GM10248 (cell line): ENCODE measurements at regions not wholly inside any gene's neighbourhood (a gene's known extent, or its start where the extent isn't known, plus 50 kb on each side); places are given as distances from the start of the nearest gene placed in this dataset.

Experiments used
- CTCF ChIA-PET: fragments of 300-600 bp; sonication (Branson Sonifier 250); formaldehyde crosslinking; extraction: SDS; loops from one replicate; lab custom pipeline; 2021; ENCODE audit warnings: antibody characterized with exemption; lab: Yijun Ruan, JAX
- POLR2A ChIA-PET: fragments of 350-650 bp; sonication (Branson Sonifier 250); formaldehyde crosslinking; extraction: SDS; loops from one replicate; lab custom pipeline; 2020; ENCODE audit warnings: antibody characterized with exemption; lab: Yijun Ruan, JAX
- DNase-seq: peaks from one replicate; pipeline ENCODE4 v3.0.0; 2012; ENCODE audit errors: extremely low spot score
- TF ChIP-seq, protein P1 (sequence below): IDR thresholded peaks from 2 replicates; pipeline ENCODE4 v1.5.1; 2012; ENCODE audit warnings: mild to moderate bottlenecking, low read depth; ENCODE audit errors: extremely low read depth, missing control alignments, control extremely low read depth

DNA sequence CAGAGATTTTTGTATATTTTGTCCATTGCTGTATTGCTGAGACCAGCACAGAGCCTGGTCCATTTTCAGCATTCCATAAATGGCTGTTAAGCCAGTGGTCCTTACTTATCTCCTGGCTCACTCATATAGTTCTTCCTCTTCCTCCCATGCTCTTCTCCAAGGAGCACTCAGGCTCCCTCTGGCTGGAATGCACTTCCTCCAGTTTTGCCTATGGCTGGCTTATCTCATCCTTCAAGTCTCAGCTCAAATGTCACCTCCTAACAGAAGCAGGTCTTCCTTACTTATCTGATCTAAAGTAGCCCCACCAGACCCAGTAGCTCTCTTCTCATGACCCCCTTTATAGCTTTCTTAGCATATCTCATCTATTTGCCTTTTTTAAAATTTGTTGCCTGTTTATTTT is 146.9 kb downstream of the SLC30A10 start:
- TF ChIP-seq, protein P1, sequence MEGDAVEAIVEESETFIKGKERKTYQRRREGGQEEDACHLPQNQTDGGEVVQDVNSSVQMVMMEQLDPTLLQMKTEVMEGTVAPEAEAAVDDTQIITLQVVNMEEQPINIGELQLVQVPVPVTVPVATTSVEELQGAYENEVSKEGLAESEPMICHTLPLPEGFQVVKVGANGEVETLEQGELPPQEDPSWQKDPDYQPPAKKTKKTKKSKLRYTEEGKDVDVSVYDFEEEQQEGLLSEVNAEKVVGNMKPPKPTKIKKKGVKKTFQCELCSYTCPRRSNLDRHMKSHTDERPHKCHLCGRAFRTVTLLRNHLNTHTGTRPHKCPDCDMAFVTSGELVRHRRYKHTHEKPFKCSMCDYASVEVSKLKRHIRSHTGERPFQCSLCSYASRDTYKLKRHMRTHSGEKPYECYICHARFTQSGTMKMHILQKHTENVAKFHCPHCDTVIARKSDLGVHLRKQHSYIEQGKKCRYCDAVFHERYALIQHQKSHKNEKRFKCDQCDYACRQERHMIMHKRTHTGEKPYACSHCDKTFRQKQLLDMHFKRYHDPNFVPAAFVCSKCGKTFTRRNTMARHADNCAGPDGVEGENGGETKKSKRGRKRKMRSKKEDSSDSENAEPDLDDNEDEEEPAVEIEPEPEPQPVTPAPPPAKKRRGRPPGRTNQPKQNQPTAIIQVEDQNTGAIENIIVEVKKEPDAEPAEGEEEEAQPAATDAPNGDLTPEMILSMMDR, result no peak
- POLR2A ChIA-PET, result no interaction called here
- DNase-seq, result no peak
- CTCF ChIA-PET, result no interaction called here

GRCh38 chr1:219778793-219779369 is 149.5 kb downstream of the SLC30A10 start:
- ChIA-PET CTCF (no interaction called here), POLR2A (no interaction called here)
- no peak for DNase-seq
- TF ChIP-seq, protein P1, result no peak

DNA sequence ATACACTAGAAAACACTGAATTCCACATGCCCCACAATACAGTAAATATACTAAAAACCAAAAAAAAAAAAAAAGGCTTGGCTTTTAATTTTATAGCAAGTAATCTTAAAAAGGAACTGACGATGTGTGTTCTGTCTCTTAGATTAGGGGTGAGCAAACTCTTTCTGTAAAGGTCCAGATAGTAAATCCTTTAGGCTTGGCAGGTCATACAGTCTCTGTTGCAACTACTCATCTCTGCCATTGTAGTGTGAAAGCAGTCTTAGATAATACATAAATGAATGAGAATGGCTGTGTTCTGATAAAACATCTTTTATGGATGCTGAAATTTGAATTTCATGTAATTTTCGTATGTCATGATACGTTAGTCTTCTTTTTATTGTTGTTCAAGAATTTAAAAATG is 150.2 kb downstream of the SLC30A10 start:
- TF ChIP-seq, protein P1, result no peak
- DNase-seq, result no peak
- ChIA-PET CTCF (no interaction called here), POLR2A (no interaction called here)

DNA sequence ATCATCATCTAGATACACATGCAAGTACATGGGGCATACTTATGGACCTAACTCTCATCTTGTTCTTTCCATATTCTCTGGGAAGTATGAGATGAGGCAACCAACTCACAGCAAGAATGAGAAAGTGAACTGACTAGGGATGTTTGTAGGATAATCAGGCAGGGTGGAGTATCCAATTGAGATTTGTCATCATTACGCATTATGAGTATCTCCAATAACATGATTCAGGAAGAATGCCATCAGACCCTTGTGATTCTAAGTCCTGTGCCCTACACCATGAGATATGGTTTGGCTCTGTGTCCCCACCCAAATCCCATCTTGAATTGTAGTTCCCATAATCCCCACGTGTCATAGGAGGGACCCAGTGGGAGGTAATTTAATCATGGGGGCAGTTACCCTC is 154.0 kb downstream of the SLC30A10 start:
- no peak for DNase-seq
- TF ChIP-seq, protein P1, result no peak
- ChIA-PET CTCF (no interaction called here), POLR2A (no interaction called here)

DNA sequence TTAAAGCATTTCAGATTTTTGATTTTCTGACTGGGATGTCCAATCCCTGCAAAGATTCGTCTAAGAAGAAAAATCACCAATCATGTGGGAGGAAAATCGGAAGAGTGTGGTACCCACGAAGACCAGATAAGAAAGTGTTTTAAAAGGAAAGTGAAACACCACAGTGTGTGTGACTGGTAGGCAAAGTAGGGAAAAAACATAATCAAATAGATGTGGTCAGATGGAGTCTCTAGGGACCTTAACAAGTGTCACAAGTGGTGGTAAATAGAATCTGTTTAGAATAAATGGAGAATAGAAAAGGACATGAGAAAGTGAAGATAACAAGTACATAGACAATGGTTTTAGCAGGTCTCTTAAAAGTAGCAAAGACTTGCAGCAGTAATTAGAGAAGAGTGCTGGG is 154.6 kb downstream of the SLC30A10 start:
- DNase-seq, result peak; percentile 53
- ChIA-PET POLR2A (no interaction called here), CTCF (no interaction called here)
- TF ChIP-seq, protein P1, result no peak

DNA sequence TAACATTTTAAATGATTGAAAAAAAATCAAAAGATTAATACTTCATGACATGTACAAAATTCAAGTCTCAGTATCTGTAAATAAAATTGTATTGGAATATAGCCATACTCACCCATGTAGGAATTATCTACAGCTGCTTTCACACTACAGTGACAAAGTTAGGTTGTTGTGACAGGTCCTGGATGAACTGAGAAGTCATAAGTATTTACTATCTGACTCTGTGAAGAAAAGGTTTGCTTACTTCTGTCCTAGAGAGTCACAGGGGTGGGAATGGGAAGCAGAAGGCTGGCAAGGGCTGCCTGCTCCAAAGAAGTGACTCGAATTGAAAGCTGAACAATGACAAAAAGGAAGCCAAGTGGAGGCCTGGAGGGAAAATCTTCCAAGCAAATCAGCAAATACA is 155.2 kb downstream of the SLC30A10 start:
- TF ChIP-seq, protein P1, result no peak

More for the DNA sequence above, 155.2 kb downstream of the SLC30A10 start:
- ChIA-PET POLR2A (no interaction called here), CTCF (interaction anchor here (0.9 kb wide), 1 partner anchor 20 kb away, joined by 3 read pairs; no protein-coding TSS in a partner anchor)
- no peak for DNase-seq
